Lower leg skin (tissue), 3 donors: ENCODE measurements at regions not wholly inside any gene's neighbourhood (a gene's known extent, or its start where the extent isn't known, plus 50 kb on each side); places are given as distances from the start of the nearest gene placed in this dataset.

Experiments
- POLR2A ChIP-seq, 2 donors: fragments of 450-650 bp; IDR thresholded peaks; one replicate each; pipeline ENCODE4 v1.6.1; 2016 to 2017; ENCODE audit warnings: antibody characterized with exemption in 2 of 2, mild to moderate bottlenecking in 1 of 2, moderate library complexity in 1 of 2
- TF ChIP-seq, protein P1 (sequence below), 3 donors: fragments of 450-650 bp; IDR thresholded peaks; one replicate each; pipeline ENCODE4 v1.5.1; 2016; ENCODE audit warnings: antibody characterized with exemption in 3 of 3, mild to moderate bottlenecking in 3 of 3, moderate library complexity in 2 of 3

- TF ChIP-seq POLR2A (IDR thresholded peaks at IDR 0.05), result no peak
- TF ChIP-seq, protein P1, sequence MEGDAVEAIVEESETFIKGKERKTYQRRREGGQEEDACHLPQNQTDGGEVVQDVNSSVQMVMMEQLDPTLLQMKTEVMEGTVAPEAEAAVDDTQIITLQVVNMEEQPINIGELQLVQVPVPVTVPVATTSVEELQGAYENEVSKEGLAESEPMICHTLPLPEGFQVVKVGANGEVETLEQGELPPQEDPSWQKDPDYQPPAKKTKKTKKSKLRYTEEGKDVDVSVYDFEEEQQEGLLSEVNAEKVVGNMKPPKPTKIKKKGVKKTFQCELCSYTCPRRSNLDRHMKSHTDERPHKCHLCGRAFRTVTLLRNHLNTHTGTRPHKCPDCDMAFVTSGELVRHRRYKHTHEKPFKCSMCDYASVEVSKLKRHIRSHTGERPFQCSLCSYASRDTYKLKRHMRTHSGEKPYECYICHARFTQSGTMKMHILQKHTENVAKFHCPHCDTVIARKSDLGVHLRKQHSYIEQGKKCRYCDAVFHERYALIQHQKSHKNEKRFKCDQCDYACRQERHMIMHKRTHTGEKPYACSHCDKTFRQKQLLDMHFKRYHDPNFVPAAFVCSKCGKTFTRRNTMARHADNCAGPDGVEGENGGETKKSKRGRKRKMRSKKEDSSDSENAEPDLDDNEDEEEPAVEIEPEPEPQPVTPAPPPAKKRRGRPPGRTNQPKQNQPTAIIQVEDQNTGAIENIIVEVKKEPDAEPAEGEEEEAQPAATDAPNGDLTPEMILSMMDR (IDR thresholded peaks at IDR 0.05), result no peak
Observed at GRCh38 chr20:22315073-22315472, 269.3 kb downstream of the FOXA2 start.
